ENCODE measurements at regions not wholly inside any gene's neighbourhood (a gene's known extent, or its start where the extent isn't known, plus 50 kb on each side); places are given as distances from the start of the nearest gene placed in this dataset.

DNA sequence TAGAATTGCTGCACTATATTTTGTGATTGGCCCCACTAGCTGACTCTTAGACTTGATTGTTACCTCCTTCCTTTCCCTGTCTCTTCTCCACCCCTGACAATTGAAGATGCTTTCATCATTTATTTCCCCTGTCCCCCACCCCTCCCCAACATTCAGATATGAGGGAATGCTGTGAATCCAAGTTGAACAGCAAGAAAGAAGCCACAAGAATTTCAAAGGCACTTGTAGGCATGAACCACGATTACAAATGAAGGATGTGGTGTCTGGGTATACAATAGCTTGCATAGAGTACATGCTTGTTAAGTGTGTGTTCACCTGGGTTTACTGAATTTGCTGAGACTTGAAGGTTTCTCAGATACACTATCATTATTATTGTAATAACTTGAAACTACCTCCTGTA lies 78.3 kb upstream of the TRIO start:
- no peak overlapping the region for H3K27ac Mint-ChIP-seq (ENCODE audit: unreplicated experiment)
- no peak overlapping the region for H3K4me3 Mint-ChIP-seq (ENCODE audit: unreplicated experiment)
- peaks cover 8% of the 10 kb centered on the region for H3K9me3 Mint-ChIP-seq (ENCODE audit: low read depth)
- DNase-seq (ENCODE audit: low spot score) = no peak
- H3K4me1 Mint-ChIP-seq (ENCODE audit: low read depth) = peaks cover 6% of the 10 kb centered on the region
- no peaks in the 10 kb centered on the region for H3K36me3 Mint-ChIP-seq (ENCODE audit: low read depth)
- TF ChIP-seq, protein P1, sequence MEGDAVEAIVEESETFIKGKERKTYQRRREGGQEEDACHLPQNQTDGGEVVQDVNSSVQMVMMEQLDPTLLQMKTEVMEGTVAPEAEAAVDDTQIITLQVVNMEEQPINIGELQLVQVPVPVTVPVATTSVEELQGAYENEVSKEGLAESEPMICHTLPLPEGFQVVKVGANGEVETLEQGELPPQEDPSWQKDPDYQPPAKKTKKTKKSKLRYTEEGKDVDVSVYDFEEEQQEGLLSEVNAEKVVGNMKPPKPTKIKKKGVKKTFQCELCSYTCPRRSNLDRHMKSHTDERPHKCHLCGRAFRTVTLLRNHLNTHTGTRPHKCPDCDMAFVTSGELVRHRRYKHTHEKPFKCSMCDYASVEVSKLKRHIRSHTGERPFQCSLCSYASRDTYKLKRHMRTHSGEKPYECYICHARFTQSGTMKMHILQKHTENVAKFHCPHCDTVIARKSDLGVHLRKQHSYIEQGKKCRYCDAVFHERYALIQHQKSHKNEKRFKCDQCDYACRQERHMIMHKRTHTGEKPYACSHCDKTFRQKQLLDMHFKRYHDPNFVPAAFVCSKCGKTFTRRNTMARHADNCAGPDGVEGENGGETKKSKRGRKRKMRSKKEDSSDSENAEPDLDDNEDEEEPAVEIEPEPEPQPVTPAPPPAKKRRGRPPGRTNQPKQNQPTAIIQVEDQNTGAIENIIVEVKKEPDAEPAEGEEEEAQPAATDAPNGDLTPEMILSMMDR (IDR thresholded peaks at IDR 0.05) = no peak
- H3K27me3 Mint-ChIP-seq (ENCODE audit: low read depth) = no peaks in the 10 kb centered on the region

DNA sequence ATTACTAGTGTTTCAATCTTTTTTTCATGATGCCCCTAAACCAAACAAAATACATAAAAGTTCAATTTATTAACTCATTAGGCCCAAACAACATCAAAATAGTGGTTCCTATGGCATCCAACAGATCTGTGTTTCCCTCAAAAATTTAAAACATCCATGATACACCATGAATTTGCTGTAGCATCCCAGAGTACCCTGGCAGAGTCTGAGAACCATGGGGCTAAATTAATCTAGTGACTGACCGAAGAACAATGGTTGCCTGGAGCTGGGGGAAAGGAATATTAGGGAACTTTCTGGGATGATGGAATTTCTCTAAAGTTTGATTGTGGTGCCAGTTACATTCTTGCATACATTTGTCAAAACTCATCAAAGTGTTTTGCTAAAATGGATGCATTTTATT lies 79.5 kb upstream of the TRIO start:
- Mint-ChIP-seq H3K36me3 (ENCODE audit: low read depth) (no peaks in the 10 kb centered on the region), H3K27me3 (ENCODE audit: low read depth) (no peaks in the 10 kb centered on the region), H3K4me1 (ENCODE audit: low read depth) (peaks cover 6% of the 10 kb centered on the region), H3K4me3 (ENCODE audit: unreplicated experiment) (no peak overlapping the region), H3K9me3 (ENCODE audit: low read depth) (peaks cover 8% of the 10 kb centered on the region), H3K27ac (ENCODE audit: unreplicated experiment) (no peak overlapping the region)
- TF ChIP-seq, protein P1 (IDR thresholded peaks at IDR 0.05) = no peak
- no peak for DNase-seq (ENCODE audit: low spot score)

DNA sequence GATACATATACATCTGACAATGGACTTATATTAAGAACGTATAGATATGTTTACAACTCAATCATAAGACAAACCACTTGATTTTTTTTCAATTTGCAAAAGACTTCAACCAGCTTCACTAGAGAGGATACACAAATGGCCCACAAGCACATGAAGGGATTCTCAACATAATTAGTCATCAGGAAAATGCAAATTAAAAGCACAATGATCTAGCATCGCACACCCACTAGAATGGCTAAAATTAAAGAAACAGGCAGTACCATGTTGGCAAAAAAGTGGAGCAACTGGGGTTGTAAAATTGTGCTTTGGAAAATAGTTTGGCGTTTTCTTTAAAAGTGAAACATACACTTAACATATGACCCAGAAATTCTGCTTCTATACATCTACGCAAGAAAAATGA lies 80.0 kb upstream of the TRIO start:
- peaks cover 8% of the 10 kb centered on the region for H3K9me3 Mint-ChIP-seq (ENCODE audit: low read depth)
- H3K4me3 Mint-ChIP-seq (ENCODE audit: unreplicated experiment) = no peak overlapping the region
- DNase-seq (ENCODE audit: low spot score) = no peak
- H3K27ac Mint-ChIP-seq (ENCODE audit: unreplicated experiment) = no peak overlapping the region
- no peaks in the 10 kb centered on the region for H3K27me3 Mint-ChIP-seq (ENCODE audit: low read depth)
- TF ChIP-seq, protein P1 (IDR thresholded peaks at IDR 0.05) = no peak
- peaks cover 6% of the 10 kb centered on the region for H3K4me1 Mint-ChIP-seq (ENCODE audit: low read depth)
- H3K36me3 Mint-ChIP-seq (ENCODE audit: low read depth) = no peaks in the 10 kb centered on the region

DNA sequence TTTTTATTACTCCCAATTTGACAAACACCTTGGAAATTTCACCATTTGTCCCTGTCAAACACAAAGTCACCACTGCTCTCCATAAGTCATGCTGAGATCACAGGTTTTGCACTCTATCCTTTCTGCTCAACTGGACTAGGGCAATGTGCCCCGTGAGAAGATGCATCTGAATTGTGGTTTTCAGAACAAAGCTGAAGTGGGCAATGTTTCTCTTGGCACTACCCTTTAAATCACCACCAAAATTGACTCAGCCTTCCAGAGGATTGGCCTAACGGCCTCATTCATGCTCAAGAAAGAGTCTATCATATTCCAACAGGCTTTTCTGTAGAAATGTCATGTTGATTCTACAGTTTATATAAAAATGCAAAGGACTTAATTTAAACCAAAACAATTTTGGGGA lies 81.0 kb upstream of the TRIO start:
- TF ChIP-seq, protein P1 (IDR thresholded peaks at IDR 0.05) = no peak
- H3K27ac Mint-ChIP-seq (ENCODE audit: unreplicated experiment) = no peak overlapping the region
- no peaks in the 10 kb centered on the region for H3K27me3 Mint-ChIP-seq (ENCODE audit: low read depth)
- DNase-seq (ENCODE audit: low spot score) = no peak
- no peaks in the 10 kb centered on the region for H3K36me3 Mint-ChIP-seq (ENCODE audit: low read depth)
- H3K4me3 Mint-ChIP-seq (ENCODE audit: unreplicated experiment) = no peak overlapping the region
- H3K4me1 Mint-ChIP-seq (ENCODE audit: low read depth) = peaks cover 9% of the 10 kb centered on the region
- peaks cover 8% of the 10 kb centered on the region for H3K9me3 Mint-ChIP-seq (ENCODE audit: low read depth)

DNA sequence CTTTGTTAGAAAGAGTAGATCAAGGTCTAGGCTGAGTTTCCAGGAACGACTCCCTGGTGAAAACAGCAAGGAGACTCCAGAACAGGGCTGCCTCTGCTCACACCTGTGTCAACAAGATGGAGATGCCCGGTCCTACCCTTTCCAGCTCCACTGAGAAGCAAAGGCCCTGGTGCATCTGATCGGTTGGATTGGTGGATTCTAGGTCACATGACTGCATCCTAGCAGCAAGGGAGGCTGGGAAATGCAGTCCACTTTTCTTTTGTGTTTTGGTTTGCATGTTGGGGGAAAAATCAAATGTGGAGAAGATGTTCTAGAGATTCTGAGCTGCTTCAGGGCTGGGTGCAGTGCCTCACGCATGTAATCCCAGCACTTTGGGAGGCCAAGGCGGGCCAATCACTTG lies 82.0 kb upstream of the TRIO start:
- TF ChIP-seq, protein P1 (IDR thresholded peaks at IDR 0.05) = no peak
- H3K4me3 Mint-ChIP-seq (ENCODE audit: unreplicated experiment) = no peak overlapping the region
- no peaks in the 10 kb centered on the region for H3K27me3 Mint-ChIP-seq (ENCODE audit: low read depth)
- peaks cover 9% of the 10 kb centered on the region for H3K4me1 Mint-ChIP-seq (ENCODE audit: low read depth)
- peaks cover 8% of the 10 kb centered on the region for H3K9me3 Mint-ChIP-seq (ENCODE audit: low read depth)
- DNase-seq (ENCODE audit: low spot score) = no peak
- no peak overlapping the region for H3K27ac Mint-ChIP-seq (ENCODE audit: unreplicated experiment)
- H3K36me3 Mint-ChIP-seq (ENCODE audit: low read depth) = no peaks in the 10 kb centered on the region
